Osteoblast (primary cell): ENCODE measurements at regions not wholly inside any gene's neighbourhood (a gene's known extent, or its start where the extent isn't known, plus 50 kb on each side); places are given as distances from the start of the nearest gene placed in this dataset.

Source experiments
- DNase-seq: peaks from one replicate; pipeline ENCODE4 v3.0.0; 2011; ENCODE audit warnings: low spot score, mixed read lengths; ENCODE audit not compliant: insufficient read length; ENCODE audit errors: missing footprints
- H2AFZ ChIP-seq: 2 replicates; pipeline ENCODE4 v1.6.0; 2011; ENCODE audit warnings: mild to moderate bottlenecking, low read length
- H3K27ac ChIP-seq: 2 replicates; pipeline ENCODE4 v1.5.1; 2011; ENCODE audit warnings: mild to moderate bottlenecking, low read depth, low read length, moderate library complexity
- H3K27me3 ChIP-seq: 2 replicates; pipeline ENCODE4 v1.6.0; 2012; ENCODE audit warnings: mild to moderate bottlenecking, control low read depth, inconsistent platforms, low read length, moderate library complexity; ENCODE audit not compliant: insufficient read depth
- H3K36me3 ChIP-seq: 2 replicates; pipeline ENCODE4 v1.5.1; 2011; ENCODE audit warnings: mild to moderate bottlenecking, low read length, control low read depth, moderate library complexity; ENCODE audit not compliant: insufficient read depth
- H3K4me1 ChIP-seq: 2 replicates; pipeline ENCODE4 v1.5.1; 2011; ENCODE audit warnings: mild to moderate bottlenecking, low read length, control low read depth, moderate library complexity; ENCODE audit not compliant: insufficient read depth
- H3K4me2 ChIP-seq: 2 replicates; pipeline ENCODE4 v1.6.0; 2011; ENCODE audit warnings: mild to moderate bottlenecking, low read length; ENCODE audit not compliant: insufficient read depth
- H3K4me3 ChIP-seq: fragments of 200-600 bp; sonication (generic); 3 replicates; pipeline ENCODE4 v1.5.1; 2012; ENCODE audit warnings: mild to moderate bottlenecking, low read length, inconsistent platforms; ENCODE audit not compliant: insufficient read depth
- H3K79me2 ChIP-seq: 2 replicates; pipeline ENCODE4 v1.6.0; 2012; ENCODE audit warnings: mild to moderate bottlenecking, low read length, control low read depth, inconsistent platforms; ENCODE audit not compliant: insufficient read depth
- H3K9me3 ChIP-seq: 2 replicates; pipeline ENCODE4 v1.5.1; 2011; ENCODE audit warnings: low read depth, low read length, control low read depth
- H4K20me1 ChIP-seq: 2 replicates; pipeline ENCODE4 v1.6.0; 2012; ENCODE audit warnings: mild to moderate bottlenecking, low read length, control low read depth; ENCODE audit not compliant: insufficient read depth
- CTCF ChIP-seq: IDR thresholded peaks from 2 replicates; pipeline ENCODE4 v1.5.1; 2011; ENCODE audit warnings: mild to moderate bottlenecking, low read depth, low read length, moderate library complexity; ENCODE audit errors: extremely low read depth

- no peak for TF ChIP-seq CTCF
- H3K4me3 ChIP-seq, result no peak overlapping the region
- no peaks in the 10 kb centered on the region for H3K4me1 ChIP-seq
- H2AFZ ChIP-seq, result no peak overlapping the region
- no peak for DNase-seq
- H3K27me3 ChIP-seq, result no peaks in the 10 kb centered on the region
- H3K27ac ChIP-seq, result no peak overlapping the region
- no peaks in the 10 kb centered on the region for H4K20me1 ChIP-seq
- H3K36me3 ChIP-seq, result no peaks in the 10 kb centered on the region
- H3K9me3 ChIP-seq, result no peaks in the 10 kb centered on the region
- H3K4me2 ChIP-seq, result no peak overlapping the region
- H3K79me2 ChIP-seq, result no peaks in the 10 kb centered on the region
Observed at GRCh38 chrX:6472652-6473342, 62.1 kb downstream of the VCX3A start.

- Histone ChIP-seq H3K36me3 (no peaks in the 10 kb centered on the region), H3K9me3 (no peaks in the 10 kb centered on the region), H3K4me2 (no peak overlapping the region), H2AFZ (no peak overlapping the region), H3K27me3 (no peaks in the 10 kb centered on the region), H3K4me3 (no peak overlapping the region), H3K79me2 (no peaks in the 10 kb centered on the region), H3K27ac (no peak overlapping the region), H3K4me1 (no peaks in the 10 kb centered on the region), H4K20me1 (no peaks in the 10 kb centered on the region)
- no peak for DNase-seq
- no peak for TF ChIP-seq CTCF
Observed at GRCh38 chrX:6468706-6469105, 66.2 kb downstream of the VCX3A start.

- DNase-seq, result no peak
- Histone ChIP-seq H3K79me2 (no peaks in the 10 kb centered on the region), H3K36me3 (no peaks in the 10 kb centered on the region), H3K4me1 (no peaks in the 10 kb centered on the region), H3K4me3 (no peak overlapping the region), H2AFZ (no peak overlapping the region), H3K9me3 (peaks cover 7% of the 10 kb centered on the region), H3K27me3 (no peaks in the 10 kb centered on the region), H4K20me1 (no peaks in the 10 kb centered on the region), H3K27ac (no peak overlapping the region), H3K4me2 (no peak overlapping the region)
- TF ChIP-seq CTCF, result no peak
Observed at GRCh38 chrX:6465756-6466155, 69.2 kb downstream of the VCX3A start.

- Histone ChIP-seq H3K36me3 (no peaks in the 10 kb centered on the region), H3K4me2 (no peak overlapping the region), H3K27ac (no peak overlapping the region), H3K4me1 (no peaks in the 10 kb centered on the region), H3K4me3 (no peak overlapping the region), H4K20me1 (no peaks in the 10 kb centered on the region), H3K9me3 (peaks cover 7% of the 10 kb centered on the region), H3K79me2 (no peaks in the 10 kb centered on the region), H3K27me3 (no peaks in the 10 kb centered on the region), H2AFZ (no peak overlapping the region)
- DNase-seq, result no peak
- TF ChIP-seq CTCF, result no peak
Observed at GRCh38 chrX:6464726-6465125, 70.2 kb downstream of the VCX3A start.
